Neural cell (in vitro differentiated cells): ENCODE measurements at regions not wholly inside any gene's neighbourhood (a gene's known extent, or its start where the extent isn't known, plus 50 kb on each side); places are given as distances from the start of the nearest gene placed in this dataset.

Experiments used
- H2AFZ ChIP-seq: fragments of 200-600, 300-800 bp; sonication (generic), shearing (Covaris generic); 2 replicates; pipeline ENCODE4 v1.6.0; 2014; ENCODE audit warnings: low read depth, mild to moderate bottlenecking, antibody characterized with exemption, low read length, moderate library complexity
- H3F3A ChIP-seq: fragments of 200-600 bp; shearing (Covaris generic); 2 replicates; pipeline ENCODE4 v1.6.1; 2016; ENCODE audit warnings: mild to moderate bottlenecking, moderate library complexity, mixed read lengths, antibody characterized with exemption, low read length; ENCODE audit not compliant: insufficient read depth, poor library complexity, severe bottlenecking
- H3K27ac ChIP-seq: fragments of 200-600, 300-800 bp; sonication (generic), shearing (Covaris generic); 2 replicates; pipeline ENCODE4 v1.5.1; 2014; ENCODE audit warnings: mild to moderate bottlenecking, low read length, moderate library complexity
- H3K27me3 ChIP-seq: fragments of 300-800, 200-600 bp; sonication (generic), shearing (Covaris generic); 2 replicates; pipeline ENCODE4 v1.6.0; 2014; ENCODE audit warnings: mild to moderate bottlenecking, low read depth, low read length, moderate library complexity; ENCODE audit not compliant: insufficient read depth
- H3K36me3 ChIP-seq: fragments of 300-800, 200-600 bp; sonication (generic), shearing (Covaris generic); 2 replicates; pipeline ENCODE4 v1.5.1; 2014; ENCODE audit warnings: mild to moderate bottlenecking, antibody characterized with exemption, low read length, moderate library complexity; ENCODE audit not compliant: insufficient read depth
- H3K4me2 ChIP-seq: fragments of 300-800, 200-600 bp; sonication (generic), shearing (Covaris generic); 2 replicates; pipeline ENCODE4 v1.6.0; 2014; ENCODE audit warnings: mild to moderate bottlenecking, low read length
- H3K4me3 ChIP-seq: fragments of 300-800, 200-600 bp; sonication (generic), shearing (Covaris generic); 2 replicates; pipeline ENCODE4 v1.5.1; 2014; ENCODE audit warnings: mild to moderate bottlenecking, low read length, moderate library complexity
- H3K79me2 ChIP-seq: fragments of 200-600 bp; shearing (Covaris generic); replicated peaks from 2 replicates; pipeline ENCODE4 v1.6.0; 2014; ENCODE audit warnings: mild to moderate bottlenecking, low read length, moderate library complexity; ENCODE audit not compliant: insufficient read depth
- H3K9ac ChIP-seq: fragments of 300-800, 200-600 bp; sonication (generic), shearing (Covaris generic); 2 replicates; pipeline ENCODE4 v1.6.1; 2016; ENCODE audit warnings: mild to moderate bottlenecking, low read length, mixed read lengths
- H3K9me2 ChIP-seq: fragments of 200-600 bp; shearing (Covaris generic); 2 replicates; pipeline ENCODE4 v1.6.1; 2016; ENCODE audit warnings: mild to moderate bottlenecking, low read length, mixed read lengths; ENCODE audit not compliant: insufficient read depth
- H3K9me3 ChIP-seq: fragments of 200-600, 300-800 bp; sonication (generic), shearing (Covaris generic); 2 replicates; pipeline ENCODE4 v1.6.1; 2016; ENCODE audit warnings: mild to moderate bottlenecking, mixed run types, low read length, moderate library complexity, mixed read lengths
- H4K20me1 ChIP-seq: fragments of 200-600 bp; shearing (Covaris generic); 2 replicates; pipeline ENCODE4 v1.6.1; 2016; ENCODE audit warnings: mild to moderate bottlenecking, mixed run types; ENCODE audit not compliant: insufficient read depth
- EP300 ChIP-seq: fragments of 450-650 bp; conservative IDR thresholded peaks from 2 replicates; pipeline ENCODE4 v1.6.1; 2014; ENCODE audit warnings: antibody characterized with exemption, mild to moderate bottlenecking, moderate library complexity; ENCODE audit not compliant: poor library complexity, severe bottlenecking
- EZH2 ChIP-seq: fragments of 200-600, 300-800 bp; shearing (Covaris generic), sonication (generic); IDR thresholded peaks from 2 replicates; pipeline ENCODE4 v1.6.1; 2014; ENCODE audit warnings: antibody characterized with exemption, low read length, borderline replicate concordance, mild to moderate bottlenecking; ENCODE audit not compliant: insufficient read depth, poor library complexity, severe bottlenecking
- MXI1 ChIP-seq: fragments of 450-650 bp; conservative IDR thresholded peaks from 2 replicates; pipeline ENCODE4 v1.6.1; 2014; ENCODE audit warnings: antibody characterized with exemption, mild to moderate bottlenecking; ENCODE audit not compliant: poor library complexity, severe bottlenecking
- POLR2AphosphoS5 ChIP-seq: IDR thresholded peaks from 2 replicates; pipeline ENCODE4 v1.6.1; 2012
- RAD21 ChIP-seq: fragments of 450-650 bp; conservative IDR thresholded peaks from 2 replicates; pipeline ENCODE4 v1.6.1; 2014; ENCODE audit warnings: antibody characterized with exemption, mild to moderate bottlenecking, moderate library complexity
- REST ChIP-seq: IDR thresholded peaks from 2 replicates; pipeline ENCODE4 v1.6.1; 2012; ENCODE audit warnings: borderline replicate concordance
- SMC3 ChIP-seq: fragments of 450-650 bp; conservative IDR thresholded peaks from 2 replicates; pipeline ENCODE4 v1.6.1; 2014; ENCODE audit warnings: antibody characterized with exemption, mild to moderate bottlenecking, moderate library complexity; ENCODE audit not compliant: poor library complexity
- TAF1 ChIP-seq: IDR thresholded peaks from 2 replicates; pipeline ENCODE4 v1.6.1; 2012; ENCODE audit warnings: low read depth

DNA sequence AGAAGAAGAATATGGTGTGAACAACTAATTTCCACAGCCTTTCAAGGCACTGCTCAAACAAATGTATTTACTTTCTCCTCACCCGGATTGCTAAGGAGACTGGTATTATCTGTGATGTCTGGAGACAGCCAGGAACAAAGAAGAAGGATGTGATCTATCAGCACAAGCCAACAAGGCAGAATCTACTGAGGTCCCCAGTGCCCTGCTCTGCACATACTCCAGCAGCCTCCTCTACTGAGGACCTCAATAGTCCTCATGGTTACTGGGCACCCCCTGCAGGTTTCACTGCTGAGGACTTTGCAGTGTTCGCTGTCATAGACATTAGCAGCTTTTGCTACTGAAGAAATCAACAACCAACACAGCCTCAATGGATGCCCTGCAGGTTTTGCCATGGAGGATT, 930.1 kb downstream of the ADGRL3 start:
- Histone ChIP-seq H4K20me1 (no peaks in the 10 kb centered on the region), H3K9me2 (no peaks in the 10 kb centered on the region), H3K4me2 (no peak overlapping the region), H3K9ac (no peak overlapping the region), H3K4me3 (no peak overlapping the region), H3K9me3 (no peaks in the 10 kb centered on the region), H3F3A (no peaks in the 10 kb centered on the region), H3K27ac (no peak overlapping the region), H3K79me2 (no peaks in the 10 kb centered on the region), H2AFZ (no peak overlapping the region), H3K36me3 (no peaks in the 10 kb centered on the region), H3K27me3 (no peaks in the 10 kb centered on the region)
- no peak for TF ChIP-seq REST
- TF ChIP-seq SMC3: no peak
- TF ChIP-seq MXI1: no peak
- no peak for TF ChIP-seq EP300
- TF ChIP-seq TAF1: no peak
- TF ChIP-seq RAD21: no peak
- TF ChIP-seq POLR2AphosphoS5: no peak
- TF ChIP-seq EZH2: no peak
